OCI-LY7 (cell line): ENCODE measurements at regions not wholly inside any gene's neighbourhood (a gene's known extent, or its start where the extent isn't known, plus 50 kb on each side); places are given as distances from the start of the nearest gene placed in this dataset.
"Not testable (repeated sequence)": the region's sequence is repeated elsewhere in the genome, so short reads cannot be mapped to it uniquely, and the experiment has no call there.

Experiments used
- BruUV-seq: library from RNA; stranded (reverse); fragments of 400-500 nt; replicated peaks from 2 replicates; lab custom pipeline; 2021; lab: Mats Ljungman, UMichigan
- CTCF ChIA-PET: fragments of 300-600 bp; sonication (Branson Sonifier 250); formaldehyde crosslinking; loops from one replicate; lab custom pipeline; 2022; ENCODE audit warnings: antibody characterized with exemption; ENCODE audit not compliant: unreplicated experiment; lab: Charles Lee
- POLR2A ChIA-PET: fragments of 300-600 bp; sonication (Branson Sonifier 250); formaldehyde crosslinking; loops from one replicate; lab custom pipeline; 2022; ENCODE audit warnings: antibody characterized with exemption; lab: Charles Lee
- DNase-seq: peaks from one replicate; pipeline ENCODE4 v3.0.0-alpha.2; 2015; ENCODE audit warnings: low spot score
- H2AFZ ChIP-seq: fragments of 200-600 bp; sonication (generic), shearing (Covaris generic); 2 replicates; pipeline ENCODE4 v1.6.1; 2014; ENCODE audit warnings: mild to moderate bottlenecking, antibody characterized with exemption, low read length, moderate library complexity
- H3K27ac ChIP-seq: fragments of 200-600 bp; sonication (generic); 2 replicates; pipeline ENCODE4 v1.5.1; 2014; ENCODE audit warnings: mixed run types, low read depth, mild to moderate bottlenecking, moderate library complexity, low read length, inconsistent platforms; ENCODE audit not compliant: poor library complexity, severe bottlenecking
- H3K36me3 ChIP-seq: fragments of 200-600 bp; sonication (generic); 2 replicates; pipeline ENCODE4 v1.6.1; 2014; ENCODE audit warnings: mild to moderate bottlenecking, antibody characterized with exemption, low read length, moderate library complexity, mixed read lengths; ENCODE audit not compliant: insufficient read depth
- H3K4me1 ChIP-seq: fragments of 200-600 bp; sonication (generic); 2 replicates; pipeline ENCODE4 v1.5.1; 2014; ENCODE audit warnings: mild to moderate bottlenecking, low read length; ENCODE audit not compliant: insufficient read depth, poor library complexity, severe bottlenecking
- H3K4me2 ChIP-seq: fragments of 200-600 bp; sonication (generic); 2 replicates; pipeline ENCODE4 v1.6.1; 2014; ENCODE audit warnings: mild to moderate bottlenecking, low read length
- H3K4me3 ChIP-seq: fragments of 200-600 bp; sonication (generic); 2 replicates; pipeline ENCODE4 v1.5.1; 2014; ENCODE audit warnings: mild to moderate bottlenecking, low read depth, low read length; ENCODE audit not compliant: poor library complexity, severe bottlenecking
- H3K79me2 ChIP-seq: fragments of 200-600 bp; sonication (generic); 2 replicates; pipeline ENCODE4 v1.6.1; 2016; ENCODE audit warnings: low read depth, mild to moderate bottlenecking, low read length, moderate library complexity, mixed read lengths; ENCODE audit not compliant: insufficient read depth
- H3K9me2 ChIP-seq: fragments of 200-600 bp; sonication (generic); 2 replicates; pipeline ENCODE4 v1.6.1; 2016; ENCODE audit warnings: mild to moderate bottlenecking, low read length, mixed read lengths; ENCODE audit not compliant: insufficient read depth
- H3K9me3 ChIP-seq: fragments of 200-600 bp; sonication (generic); 2 replicates; pipeline ENCODE4 v1.6.1; 2014; ENCODE audit warnings: mild to moderate bottlenecking, mixed run types, low read length, mixed read lengths
- H4K20me1 ChIP-seq: fragments of 200-600 bp; sonication (generic); 2 replicates; pipeline ENCODE4 v1.6.1; 2014; ENCODE audit warnings: mild to moderate bottlenecking, antibody characterized with exemption, low read length, moderate library complexity, mixed read lengths; ENCODE audit not compliant: insufficient read depth
- EZH2phosphoT487 ChIP-seq: fragments of 200-600 bp; sonication (generic); IDR thresholded peaks from 2 replicates; pipeline ENCODE4 v1.6.1; 2018; ENCODE audit warnings: low read depth, borderline replicate concordance, mild to moderate bottlenecking, mixed run types, antibody characterized with exemption, low read length, moderate library complexity, mixed read lengths
- intact Hi-C: fragments of 100-400 bp; cut with micrococcal nuclease; formaldehyde crosslinking; loops from one replicate; pipeline ENCODE4 v1.10.0; 2022; ENCODE audit not compliant: unreplicated experiment
- TF ChIP-seq, protein P1 (sequence below): fragments of 200-600 bp; sonication (generic); conservative IDR thresholded peaks from 2 replicates; pipeline ENCODE4 v1.5.1; 2014; ENCODE audit warnings: mild to moderate bottlenecking, antibody characterized with exemption, low read length, moderate library complexity, mixed read lengths

GRCh38 chr1:185432948-185433347 is 115.9 kb upstream of the IVNS1ABP start:
- no peaks in the 10 kb centered on the region for H3K9me3 ChIP-seq
- H3K4me3 ChIP-seq = no peak overlapping the region
- no peaks in the 10 kb centered on the region for H3K4me1 ChIP-seq
- no peaks in the 10 kb centered on the region for H4K20me1 ChIP-seq
- H3K27ac ChIP-seq = no peak overlapping the region
- CTCF ChIA-PET = no interaction called here
- no peaks in the 10 kb centered on the region for H3K79me2 ChIP-seq
- H3K36me3 ChIP-seq = no peaks in the 10 kb centered on the region
- no peak for TF ChIP-seq EZH2phosphoT487
- TF ChIP-seq, protein P1, sequence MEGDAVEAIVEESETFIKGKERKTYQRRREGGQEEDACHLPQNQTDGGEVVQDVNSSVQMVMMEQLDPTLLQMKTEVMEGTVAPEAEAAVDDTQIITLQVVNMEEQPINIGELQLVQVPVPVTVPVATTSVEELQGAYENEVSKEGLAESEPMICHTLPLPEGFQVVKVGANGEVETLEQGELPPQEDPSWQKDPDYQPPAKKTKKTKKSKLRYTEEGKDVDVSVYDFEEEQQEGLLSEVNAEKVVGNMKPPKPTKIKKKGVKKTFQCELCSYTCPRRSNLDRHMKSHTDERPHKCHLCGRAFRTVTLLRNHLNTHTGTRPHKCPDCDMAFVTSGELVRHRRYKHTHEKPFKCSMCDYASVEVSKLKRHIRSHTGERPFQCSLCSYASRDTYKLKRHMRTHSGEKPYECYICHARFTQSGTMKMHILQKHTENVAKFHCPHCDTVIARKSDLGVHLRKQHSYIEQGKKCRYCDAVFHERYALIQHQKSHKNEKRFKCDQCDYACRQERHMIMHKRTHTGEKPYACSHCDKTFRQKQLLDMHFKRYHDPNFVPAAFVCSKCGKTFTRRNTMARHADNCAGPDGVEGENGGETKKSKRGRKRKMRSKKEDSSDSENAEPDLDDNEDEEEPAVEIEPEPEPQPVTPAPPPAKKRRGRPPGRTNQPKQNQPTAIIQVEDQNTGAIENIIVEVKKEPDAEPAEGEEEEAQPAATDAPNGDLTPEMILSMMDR = no peak
- no peak overlapping the region for H3K4me2 ChIP-seq
- intact Hi-C loops = no loop called here
- H3K9me2 ChIP-seq = no peaks in the 10 kb centered on the region
- POLR2A ChIA-PET = no interaction called here
- no TSS peak for BruUV-seq
- H2AFZ ChIP-seq = no peak overlapping the region
- no peak for DNase-seq

DNA sequence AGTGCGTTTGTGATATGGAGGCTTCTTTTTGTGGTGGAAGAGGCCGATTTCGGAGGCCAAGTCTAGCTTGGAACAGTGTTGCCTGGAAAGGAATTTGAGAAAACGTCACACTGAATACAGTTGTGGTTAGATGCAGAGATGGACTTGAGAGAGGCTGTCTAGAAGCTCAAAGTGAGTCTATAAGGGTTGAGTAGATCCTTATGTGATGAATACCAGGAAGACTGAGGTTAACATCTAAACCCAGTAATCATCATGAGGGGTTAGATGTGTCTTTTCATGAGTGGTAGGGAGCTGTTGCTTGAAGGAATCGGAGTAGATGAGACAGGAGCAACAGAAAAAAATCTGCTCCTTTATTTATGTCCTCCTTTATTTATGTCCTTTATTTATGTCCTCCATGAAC is 114.6 kb upstream of the IVNS1ABP start:
- no TSS peak for BruUV-seq
- ChIA-PET CTCF (no interaction called here), POLR2A (interaction anchor here (0.8 to 0.9 kb wide), 2 partner anchors 32 to 38 kb away, joined by 3 read pairs; no protein-coding TSS in a partner anchor)
- Histone ChIP-seq H3K4me1 (no peaks in the 10 kb centered on the region), H3K9me2 (no peaks in the 10 kb centered on the region), H3K9me3 (no peaks in the 10 kb centered on the region), H2AFZ (no peak overlapping the region), H3K79me2 (no peaks in the 10 kb centered on the region), H3K4me2 (no peak overlapping the region), H3K27ac (no peak overlapping the region), H4K20me1 (no peaks in the 10 kb centered on the region), H3K36me3 (no peaks in the 10 kb centered on the region), H3K4me3 (no peak overlapping the region)
- intact Hi-C loops = no loop called here
- no peak for DNase-seq
- TF ChIP-seq, protein P1 = no peak
- TF ChIP-seq EZH2phosphoT487 = no peak

GRCh38 chr1:185429668-185430067 is 112.6 kb upstream of the IVNS1ABP start:
- H3K4me2 ChIP-seq, H3K4me3 ChIP-seq, H3K9me3 ChIP-seq, intact Hi-C loops, CTCF ChIA-PET, DNase-seq, H3K36me3 ChIP-seq, H2AFZ ChIP-seq, H3K4me1 ChIP-seq, H3K9me2 ChIP-seq, H4K20me1 ChIP-seq, H3K79me2 ChIP-seq, BruUV-seq, H3K27ac ChIP-seq: not testable (repeated sequence)
- POLR2A ChIA-PET = interaction anchor here (0.6 kb wide), 1 partner anchor 15 kb away, joined by 3 read pairs; no protein-coding TSS in a partner anchor
